Activated T-cell treated with anti-CD3 and anti-CD28 coated beads for 4 hours (primary cell): ENCODE measurements at regions not wholly inside any gene's neighbourhood (a gene's known extent, or its start where the extent isn't known, plus 50 kb on each side); places are given as distances from the start of the nearest gene placed in this dataset.
"Not testable (repeated sequence)": the region's sequence is repeated elsewhere in the genome, so short reads cannot be mapped to it uniquely, and the experiment has no call there.

Experiments
- DNase-seq: peaks from one replicate; pipeline ENCODE4 v3.0.0-alpha.2; 2020

GRCh38 chr22:48495751-48496080 is 1332.0 kb downstream of the BRD1 start:
- DNase-seq: no peak

- DNase-seq: no peak
Measured at GRCh38 chr22:48494968-48495750, 1332.5 kb downstream of the BRD1 start.

DNA sequence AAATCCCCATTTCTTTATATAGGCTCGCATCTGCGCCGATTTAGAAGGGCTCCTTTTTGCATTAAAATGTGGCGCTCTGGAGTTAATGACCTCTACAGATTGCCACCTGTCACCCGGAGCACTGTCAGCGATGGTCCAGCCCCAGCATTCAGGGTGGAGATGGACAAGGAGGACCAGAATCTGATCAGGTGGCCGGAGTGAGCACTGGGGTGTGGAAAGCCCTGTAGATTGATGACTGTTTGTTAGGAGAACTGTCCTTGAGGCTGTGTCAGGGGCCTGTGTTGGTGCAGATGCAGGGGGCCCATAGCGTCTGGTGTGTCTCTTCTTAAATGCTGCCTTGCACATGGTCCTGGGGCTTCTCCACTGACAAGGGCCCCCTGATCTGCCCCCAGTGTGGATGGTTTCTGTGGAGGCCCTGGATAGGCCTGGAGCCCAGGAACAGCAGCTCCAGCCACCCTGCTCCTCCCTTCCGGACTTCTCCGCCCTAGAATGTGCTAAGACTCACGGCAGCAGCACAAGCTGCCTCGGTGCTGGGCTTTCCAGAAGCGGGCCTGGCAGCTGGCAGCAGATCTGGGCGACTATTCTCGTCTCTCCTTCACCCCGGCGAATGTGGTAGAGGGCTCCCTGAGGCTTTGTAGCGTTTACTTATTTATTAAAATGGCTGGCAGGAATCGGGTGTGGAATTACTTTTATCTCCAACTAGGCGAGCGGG is 1333.3 kb downstream of the BRD1 start:
- DNase-seq: no peak

DNA sequence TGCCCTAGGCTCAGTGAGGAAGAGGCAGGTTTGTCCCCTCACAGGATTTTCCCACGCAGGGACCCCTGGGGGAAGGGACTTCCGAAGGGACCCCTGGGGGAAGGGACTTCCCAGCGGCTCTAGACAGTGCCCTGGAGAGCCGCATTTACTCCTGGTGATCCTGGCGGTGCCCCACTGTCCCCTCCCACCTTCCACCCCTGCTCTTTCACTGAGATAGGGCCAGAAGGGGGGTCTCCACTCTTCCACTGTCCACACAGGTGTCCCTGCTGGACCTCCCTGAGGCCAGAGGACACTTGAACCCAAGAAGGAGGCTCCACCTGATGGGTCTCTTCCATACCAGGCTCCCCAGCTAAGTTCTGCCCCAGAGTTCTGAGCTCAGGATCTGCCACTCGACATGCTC is 1333.9 kb downstream of the BRD1 start:
- no peak for DNase-seq

DNA sequence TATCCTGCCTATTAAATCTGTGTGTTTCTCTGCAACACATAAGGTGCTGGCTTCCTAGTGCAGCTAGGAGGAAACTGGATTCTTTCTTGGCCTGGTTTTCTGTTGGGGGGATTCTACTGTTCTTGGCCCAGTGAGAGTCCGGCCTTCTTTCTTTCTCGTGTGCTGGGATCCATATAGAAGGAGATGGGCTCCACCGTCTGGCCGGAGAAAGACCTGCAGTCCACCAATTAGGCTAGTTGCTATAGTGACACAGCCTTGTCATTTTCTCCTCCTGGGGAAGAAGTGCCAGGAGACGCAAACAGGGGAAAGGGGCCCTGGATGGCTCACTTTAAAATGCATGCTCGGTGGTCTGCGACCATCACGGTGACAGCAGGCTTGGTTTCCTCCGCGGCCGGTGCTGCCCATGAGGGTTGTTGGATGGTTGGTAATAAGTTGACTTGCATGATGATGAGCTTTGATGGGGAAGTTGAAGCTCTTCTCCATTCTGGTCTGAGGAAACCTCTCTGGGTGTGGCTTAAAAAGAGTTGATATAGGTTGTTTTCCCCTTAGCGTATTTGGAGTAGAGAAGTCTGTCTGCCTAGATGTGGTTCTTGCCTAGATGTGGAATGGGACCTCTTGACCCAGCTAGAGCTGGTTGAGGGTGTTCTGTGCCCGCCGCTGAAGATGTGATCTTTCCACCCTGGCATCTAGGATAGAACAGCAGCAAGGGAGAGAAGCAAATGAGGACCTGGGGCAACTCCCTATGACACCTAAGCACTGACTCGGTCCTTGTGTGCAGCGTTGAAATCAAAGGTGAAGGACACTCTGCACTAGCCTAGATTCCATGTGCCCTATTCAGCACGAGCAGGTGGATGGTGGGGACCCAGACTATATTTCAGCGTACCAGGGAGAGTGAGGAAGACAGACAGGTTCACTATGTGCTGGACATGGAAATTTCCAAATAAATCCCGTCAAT is 1335.0 kb downstream of the BRD1 start:
- no peak for DNase-seq

DNA sequence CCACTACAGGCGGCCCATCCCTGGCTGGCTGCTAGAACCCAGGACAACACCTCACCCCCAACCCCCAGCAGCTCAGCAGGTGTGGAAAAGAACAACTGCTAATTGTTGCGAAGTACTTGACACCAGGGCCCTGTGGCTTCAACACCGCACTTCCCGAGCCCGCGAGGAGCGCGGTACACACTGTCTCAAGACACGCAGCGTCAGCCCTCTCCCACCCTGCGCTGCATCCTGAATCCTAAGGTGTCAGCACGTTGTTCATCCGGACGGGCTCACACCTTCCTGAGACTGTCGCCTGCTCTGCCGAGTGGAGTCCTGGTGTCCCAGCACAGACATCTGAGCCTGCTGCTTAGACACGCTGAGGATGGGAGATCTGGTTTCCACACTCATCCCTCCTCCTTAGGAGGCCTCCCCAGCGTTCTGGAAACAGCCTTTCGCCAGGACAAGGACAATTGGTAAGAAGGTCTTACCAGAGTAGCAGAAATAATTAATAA is 1336.2 kb downstream of the BRD1 start:
- DNase-seq: no peak

DNA sequence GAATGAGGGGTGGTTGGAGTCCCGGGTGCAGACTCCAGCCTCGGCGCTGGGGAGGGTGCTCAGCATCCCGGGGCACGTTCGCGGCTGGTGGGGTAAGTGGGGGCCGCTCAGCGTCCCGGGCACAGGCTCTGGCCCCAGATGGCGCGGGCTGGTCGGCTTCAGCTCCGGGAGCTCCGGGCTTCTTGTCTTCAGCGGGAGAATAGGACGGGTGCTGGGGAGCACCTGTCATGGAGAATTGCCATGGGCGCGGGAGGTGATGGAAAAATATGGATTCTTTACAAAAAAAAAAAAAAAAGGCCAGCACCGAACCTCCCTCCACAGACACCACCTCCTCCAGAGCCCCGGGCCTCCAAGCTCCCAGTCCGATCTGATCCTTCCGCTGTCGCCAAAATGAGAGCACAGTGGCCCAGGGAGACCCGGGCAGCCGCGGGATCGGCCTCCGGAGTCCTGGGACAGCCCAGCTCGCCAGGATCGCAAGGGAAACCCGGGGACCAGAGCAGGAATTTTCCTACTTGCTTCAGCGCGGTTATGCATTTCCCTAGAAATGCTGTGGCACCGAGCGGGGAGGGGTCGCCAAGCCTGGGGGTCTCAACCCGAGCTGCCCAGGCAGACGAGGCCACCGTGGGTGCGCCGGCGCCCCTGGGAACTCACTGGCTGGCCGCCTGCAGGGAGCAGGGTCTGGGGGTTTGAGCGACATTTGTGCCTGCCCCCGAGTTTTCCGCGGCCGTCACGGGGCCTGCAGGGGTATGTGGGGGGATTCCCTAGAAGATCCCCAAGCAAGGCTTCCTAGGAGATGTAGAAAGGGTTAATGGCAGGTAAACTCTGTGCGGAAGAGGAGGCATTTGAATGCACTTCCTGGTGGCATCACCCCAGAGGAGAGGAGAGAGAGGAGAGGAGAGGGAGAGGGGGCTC is 1336.9 kb downstream of the BRD1 start:
- no peak for DNase-seq

DNA sequence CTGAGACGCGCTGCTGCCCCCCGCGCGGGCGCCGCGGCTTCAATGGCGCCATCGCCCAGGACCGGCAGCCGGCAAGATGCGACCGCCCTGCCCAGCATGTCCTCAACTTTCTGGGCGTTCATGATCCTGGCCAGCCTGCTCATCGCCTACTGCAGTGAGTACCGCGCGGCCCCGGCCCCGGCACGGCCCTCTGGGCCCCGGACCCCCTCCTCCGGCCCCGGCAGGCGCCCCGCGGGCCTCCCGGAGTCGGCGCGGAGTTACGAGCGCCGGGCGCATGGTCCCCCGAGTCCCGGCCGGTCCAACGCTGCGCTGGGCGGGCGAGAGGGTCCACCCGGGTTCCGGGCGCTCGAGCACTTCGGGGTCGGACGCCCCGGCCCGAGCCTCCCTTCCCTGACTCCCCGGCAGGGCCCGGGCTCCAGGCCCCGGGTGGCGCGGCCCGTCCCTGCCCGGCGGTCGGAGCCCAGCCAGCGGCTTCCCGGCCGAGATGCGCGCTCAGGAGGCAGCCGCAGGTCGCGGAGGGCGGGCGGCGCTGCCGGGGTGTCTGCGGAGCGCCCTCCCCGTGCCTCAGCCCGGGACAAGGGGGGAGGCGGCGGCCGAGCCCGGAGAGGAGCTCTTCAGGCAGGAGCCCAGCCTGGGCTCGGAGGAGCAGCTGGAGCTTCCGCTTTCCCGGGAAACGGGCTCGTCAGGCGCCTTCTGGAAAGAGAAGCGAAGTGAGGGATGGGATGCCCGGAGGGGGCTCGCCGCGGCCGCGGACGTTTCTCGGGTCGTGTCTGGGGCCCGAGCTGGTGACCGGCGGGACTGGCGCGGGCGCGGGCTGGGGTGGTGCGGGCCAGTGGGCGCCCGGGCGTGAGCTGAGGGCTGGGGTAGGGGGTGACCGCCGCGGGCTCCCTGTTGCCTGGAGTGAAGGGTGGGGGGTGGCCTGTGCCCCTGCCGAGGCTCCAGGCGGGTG is 1337.8 kb downstream of the BRD1 start:
- DNase-seq: no peak

DNA sequence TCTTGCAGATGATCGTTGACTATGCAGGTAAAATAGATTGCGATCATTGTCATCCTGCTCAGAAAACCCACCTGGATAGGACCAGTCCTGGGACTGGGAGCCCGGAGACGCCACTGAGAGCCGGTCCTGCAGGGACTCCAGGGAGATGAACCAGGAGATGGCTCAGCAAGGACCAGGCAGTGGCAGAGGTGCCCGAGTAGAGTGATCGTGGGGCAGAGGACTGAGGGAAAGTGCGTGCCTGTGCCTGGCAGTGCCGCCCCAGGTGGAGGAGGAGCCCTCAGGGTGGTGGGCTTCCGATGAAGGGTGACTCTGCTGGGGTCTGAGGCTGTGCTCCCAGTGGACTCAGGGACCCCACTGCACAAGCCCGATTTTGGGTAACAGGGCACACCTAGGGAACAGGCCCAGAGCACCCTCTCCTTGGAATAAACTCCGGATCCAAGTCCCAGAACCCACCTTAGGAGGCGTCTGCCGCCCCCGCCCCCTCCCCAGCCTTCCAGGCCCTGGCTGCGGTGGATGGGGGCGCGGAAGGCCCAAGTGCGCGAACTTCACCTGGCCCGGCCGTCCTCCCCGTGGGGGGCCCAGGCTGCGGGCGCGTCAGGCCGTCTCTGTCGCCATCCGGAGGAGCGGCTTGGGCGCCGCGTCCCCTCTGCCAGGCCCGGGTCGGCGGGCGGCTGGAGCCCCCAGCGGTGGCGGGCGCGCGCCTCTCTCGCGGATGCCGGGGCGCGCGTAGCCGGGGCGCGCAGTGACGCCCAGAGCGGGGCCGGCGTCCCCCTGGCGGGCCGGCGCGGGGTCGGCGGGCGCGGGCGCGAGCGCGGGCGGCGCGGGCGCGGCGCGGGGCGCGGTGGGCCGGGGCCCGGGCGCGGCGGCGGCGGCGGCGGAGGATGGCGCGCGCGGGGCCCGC is 1338.8 kb downstream of the BRD1 start:
- no peak for DNase-seq

GRCh38 chr22:48488149-48488551 is 1339.5 kb downstream of the BRD1 start:
- DNase-seq: no peak

DNA sequence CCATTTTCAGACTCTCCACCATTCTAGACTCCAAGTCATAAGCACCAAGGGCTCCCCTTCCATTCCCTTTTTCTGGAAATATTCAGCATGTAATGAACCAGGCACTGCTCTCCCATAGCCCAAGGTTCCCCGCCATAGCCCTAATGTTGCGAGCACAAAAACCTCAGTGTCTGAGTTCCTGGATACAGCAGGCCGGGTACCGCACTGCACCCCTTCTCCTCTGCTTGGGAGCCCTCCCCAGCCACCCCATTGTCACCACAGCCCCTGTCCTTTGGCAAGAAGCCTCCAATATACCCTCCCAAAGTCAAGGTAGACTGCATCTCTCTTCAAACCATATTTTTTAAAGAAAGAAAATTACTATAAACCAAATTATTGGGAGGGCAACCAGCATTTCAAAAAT is 1341.1 kb downstream of the BRD1 start:
- no peak for DNase-seq

GRCh38 chr22:48486134-48486532 is 1341.5 kb downstream of the BRD1 start:
- DNase-seq: no peak

GRCh38 chr22:48485149-48486133 is 1342.2 kb downstream of the BRD1 start:
- no peak for DNase-seq

- DNase-seq: no peak
Measured at GRCh38 chr22:48483764-48484528, 1343.7 kb downstream of the BRD1 start.

- DNase-seq: no peak
Measured at GRCh38 chr22:48482771-48483170, 1344.9 kb downstream of the BRD1 start.

- DNase-seq: not testable (repeated sequence)
Measured at GRCh38 chr22:48482198-48482597, 1345.5 kb downstream of the BRD1 start.

GRCh38 chr22:48481748-48482147 is 1345.9 kb downstream of the BRD1 start:
- DNase-seq: no peak
